Mammary epithelial cell (primary cell): ENCODE measurements at regions not wholly inside any gene's neighbourhood (a gene's known extent, or its start where the extent isn't known, plus 50 kb on each side); places are given as distances from the start of the nearest gene placed in this dataset.

Experiments used
- CTCF ChIP-seq, 2 donors: IDR thresholded peaks in 1 of 2; conservative IDR thresholded peaks in 1 of 2; 2 replicates each; pipeline ENCODE4 v1.5.1; 2011 to 2012; ENCODE audit warnings: inconsistent platforms in 2 of 2, low read length in 2 of 2, mild to moderate bottlenecking in 2 of 2, control low read depth in 1 of 2, low read depth in 1 of 2; ENCODE audit not compliant: insufficient read depth in 1 of 2; ENCODE audit errors: extremely low read depth in 1 of 2
- EZH2 ChIP-seq: IDR thresholded peaks from 2 replicates; pipeline ENCODE4 v1.6.1; 2012; ENCODE audit warnings: low read length, inconsistent platforms, borderline replicate concordance

- TF ChIP-seq CTCF (conservative IDR thresholded peaks at IDR 0.05 in 1 of 2, IDR thresholded peaks at IDR 0.05 in 1 of 2; ENCODE audit: extremely low read depth in 1 of 2, insufficient read depth in 1 of 2, low read depth in 1 of 2, low read length in 2 of 2), result no peak
- TF ChIP-seq EZH2, result no peak
These were observed 102.3 kb upstream of the IPO9 start for GRCh38 chr1:201726700-201727099.
